NCI-H2227 (cell line): ENCODE measurements at regions not wholly inside any gene's neighbourhood (a gene's known extent, or its start where the extent isn't known, plus 50 kb on each side); places are given as distances from the start of the nearest gene placed in this dataset.
"Not testable (repeated sequence)": the region's sequence is repeated elsewhere in the genome, so short reads cannot be mapped to it uniquely, and the experiment has no call there.

Source experiments
- DNase-seq: peaks from one replicate; lab custom pipeline; 2025; ENCODE audit not compliant: unreplicated experiment; lab: John Stamatoyannopoulos, UW

- DNase-seq, result no peak
Observed at GRCh38 chr21:21996891-21997290, 998.7 kb downstream of the NCAM2 start.

GRCh38 chr21:21997390-21998333 lies 999.5 kb downstream of the NCAM2 start:
- no peak for DNase-seq

- no peak for DNase-seq
Observed at GRCh38 chr21:22019766-22020165, 1021.6 kb downstream of the NCAM2 start.

GRCh38 chr21:22020221-22020620 lies 1022.0 kb downstream of the NCAM2 start:
- peak; percentile 72 for DNase-seq

- DNase-seq, result not testable (repeated sequence)
Observed at GRCh38 chr21:22023896-22024295, 1025.7 kb downstream of the NCAM2 start.

GRCh38 chr21:22044431-22044830 lies 1046.2 kb downstream of the NCAM2 start:
- no peak for DNase-seq

GRCh38 chr21:22046576-22046975 lies 1048.4 kb downstream of the NCAM2 start:
- DNase-seq, result no peak

- no peak for DNase-seq
Observed at GRCh38 chr21:22056904-22057303, 1058.7 kb downstream of the NCAM2 start.

GRCh38 chr21:22062472-22063139 lies 1064.4 kb downstream of the NCAM2 start:
- DNase-seq, result no peak

GRCh38 chr21:22063140-22063539 lies 1064.9 kb downstream of the NCAM2 start:
- DNase-seq, result no peak

GRCh38 chr21:22076471-22076870 lies 1078.3 kb downstream of the NCAM2 start:
- no peak for DNase-seq

- DNase-seq, result no peak
Observed at GRCh38 chr21:22083899-22084298, 1085.7 kb downstream of the NCAM2 start.

- DNase-seq, result no peak
Observed at GRCh38 chr21:22096314-22096713, 1098.1 kb downstream of the NCAM2 start.

- DNase-seq, result no peak
Observed at GRCh38 chr21:22106720-22107410, 1108.7 kb downstream of the NCAM2 start.

GRCh38 chr21:22115746-22116145 lies 1117.5 kb downstream of the NCAM2 start:
- no peak for DNase-seq

- DNase-seq, result peak; percentile 47
Observed at GRCh38 chr21:22120616-22121266, 1122.5 kb downstream of the NCAM2 start.

- DNase-seq, result no peak
Observed at GRCh38 chr21:22125581-22125980, 1127.4 kb downstream of the NCAM2 start.

GRCh38 chr21:22128671-22129070 lies 1130.5 kb downstream of the NCAM2 start:
- no peak for DNase-seq

GRCh38 chr21:22132358-22133071 lies 1134.3 kb downstream of the NCAM2 start:
- no peak for DNase-seq

GRCh38 chr21:22136740-22137139 lies 1138.5 kb downstream of the NCAM2 start:
- no peak for DNase-seq
